ENCODE measurements at regions not wholly inside any gene's neighbourhood (a gene's known extent, or its start where the extent isn't known, plus 50 kb on each side); places are given as distances from the start of the nearest gene placed in this dataset.

DNA sequence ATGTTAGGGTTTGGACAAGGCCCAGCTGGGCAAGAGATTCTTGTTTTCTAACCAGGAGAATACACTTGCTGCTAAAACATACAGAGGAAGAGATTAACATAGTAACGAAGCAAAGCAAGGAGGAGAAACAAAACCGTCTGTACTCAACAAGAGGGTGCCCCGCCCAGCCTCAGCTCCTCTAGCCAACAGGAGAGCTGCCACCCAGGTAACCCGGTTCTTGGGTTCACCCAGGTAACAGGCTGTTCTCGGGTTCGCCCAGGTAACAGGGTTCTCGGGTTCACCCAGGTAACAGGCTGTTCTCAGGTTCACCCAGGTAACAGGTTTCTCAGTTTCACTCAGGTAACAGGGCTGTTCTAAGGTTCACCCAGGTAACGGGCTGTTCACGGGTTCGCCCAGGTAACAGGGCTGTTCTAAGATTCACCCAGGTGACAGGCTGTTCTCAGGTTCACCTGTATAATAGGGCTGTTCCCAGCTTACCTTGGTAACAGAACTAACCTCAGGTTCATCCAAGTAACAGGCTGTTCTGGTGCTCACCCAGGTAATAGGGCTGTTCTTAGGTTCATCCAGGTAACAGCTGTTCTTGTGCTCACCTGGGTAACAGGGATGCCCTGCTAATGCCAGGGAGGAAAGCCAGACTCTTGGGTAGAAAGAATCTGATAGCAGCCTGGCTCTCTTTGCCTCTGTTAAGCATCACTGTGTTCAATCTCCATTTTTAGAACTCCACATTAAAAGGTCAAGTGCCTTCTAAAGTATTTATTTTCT, 271.6 kb downstream of the SYK start:
- in situ Hi-C loops (cut with MboI; ENCODE audit: low sequenced_read_pairs, unreplicated experiment) = no loop called here
- no peak for DNase-seq (ENCODE audit: low spot score)
- TF ChIP-seq, protein P1, sequence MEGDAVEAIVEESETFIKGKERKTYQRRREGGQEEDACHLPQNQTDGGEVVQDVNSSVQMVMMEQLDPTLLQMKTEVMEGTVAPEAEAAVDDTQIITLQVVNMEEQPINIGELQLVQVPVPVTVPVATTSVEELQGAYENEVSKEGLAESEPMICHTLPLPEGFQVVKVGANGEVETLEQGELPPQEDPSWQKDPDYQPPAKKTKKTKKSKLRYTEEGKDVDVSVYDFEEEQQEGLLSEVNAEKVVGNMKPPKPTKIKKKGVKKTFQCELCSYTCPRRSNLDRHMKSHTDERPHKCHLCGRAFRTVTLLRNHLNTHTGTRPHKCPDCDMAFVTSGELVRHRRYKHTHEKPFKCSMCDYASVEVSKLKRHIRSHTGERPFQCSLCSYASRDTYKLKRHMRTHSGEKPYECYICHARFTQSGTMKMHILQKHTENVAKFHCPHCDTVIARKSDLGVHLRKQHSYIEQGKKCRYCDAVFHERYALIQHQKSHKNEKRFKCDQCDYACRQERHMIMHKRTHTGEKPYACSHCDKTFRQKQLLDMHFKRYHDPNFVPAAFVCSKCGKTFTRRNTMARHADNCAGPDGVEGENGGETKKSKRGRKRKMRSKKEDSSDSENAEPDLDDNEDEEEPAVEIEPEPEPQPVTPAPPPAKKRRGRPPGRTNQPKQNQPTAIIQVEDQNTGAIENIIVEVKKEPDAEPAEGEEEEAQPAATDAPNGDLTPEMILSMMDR (IDR thresholded peaks at IDR 0.05; ENCODE audit: borderline replicate concordance, control extremely low read depth, extremely low read depth, insufficient read depth, missing control alignments) = no peak

DNA sequence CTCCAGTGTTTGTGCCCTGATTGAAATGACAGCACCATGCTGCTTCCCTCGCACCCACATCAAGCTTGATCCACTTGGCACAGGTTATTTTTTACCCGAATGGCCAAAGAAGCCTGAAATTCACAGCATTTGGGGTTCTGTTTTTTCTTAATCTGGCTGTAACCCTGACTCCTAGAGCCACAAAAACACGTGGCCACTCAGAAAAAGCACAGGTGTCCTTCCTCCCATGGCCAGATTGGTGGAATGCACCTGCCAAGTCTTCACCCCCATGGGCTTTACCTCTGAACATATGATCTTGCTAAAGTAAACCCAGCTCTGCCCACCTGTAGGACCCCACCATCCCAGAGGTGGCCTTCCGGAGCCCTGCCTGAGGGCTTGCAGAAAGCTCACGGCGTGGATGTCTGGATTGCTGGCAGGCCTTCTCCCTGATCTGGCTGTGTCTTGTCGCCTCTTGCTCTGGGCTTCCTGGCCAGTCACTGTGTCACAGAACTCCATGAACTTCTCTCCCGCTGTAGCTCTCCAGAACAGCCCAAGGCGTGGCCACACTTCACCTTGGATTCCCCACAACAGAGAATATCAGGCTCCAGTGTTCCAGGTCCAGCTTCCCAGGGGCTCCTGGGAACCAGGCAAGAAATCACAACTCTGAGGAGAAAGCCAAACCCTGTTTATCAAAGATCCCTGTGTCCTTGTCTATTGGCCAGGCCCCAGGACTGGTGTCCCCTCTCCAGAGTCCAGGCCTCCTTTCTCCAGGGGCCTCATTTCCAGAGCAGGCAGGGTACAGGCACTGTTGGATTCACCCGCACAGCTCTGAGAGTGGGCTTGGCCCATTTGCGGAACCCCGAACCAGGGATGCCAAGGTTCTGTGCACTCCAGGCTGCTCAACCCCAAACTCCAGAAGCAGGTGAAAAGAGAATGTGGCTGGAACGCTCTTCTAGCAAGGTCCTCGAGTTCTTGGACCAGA, 272.5 kb downstream of the SYK start:
- no peak for DNase-seq (ENCODE audit: low spot score)
- TF ChIP-seq, protein P1 (IDR thresholded peaks at IDR 0.05; ENCODE audit: borderline replicate concordance, control extremely low read depth, extremely low read depth, insufficient read depth, missing control alignments) = no peak
- in situ Hi-C loops (cut with MboI; ENCODE audit: low sequenced_read_pairs, unreplicated experiment) = no loop called here

DNA sequence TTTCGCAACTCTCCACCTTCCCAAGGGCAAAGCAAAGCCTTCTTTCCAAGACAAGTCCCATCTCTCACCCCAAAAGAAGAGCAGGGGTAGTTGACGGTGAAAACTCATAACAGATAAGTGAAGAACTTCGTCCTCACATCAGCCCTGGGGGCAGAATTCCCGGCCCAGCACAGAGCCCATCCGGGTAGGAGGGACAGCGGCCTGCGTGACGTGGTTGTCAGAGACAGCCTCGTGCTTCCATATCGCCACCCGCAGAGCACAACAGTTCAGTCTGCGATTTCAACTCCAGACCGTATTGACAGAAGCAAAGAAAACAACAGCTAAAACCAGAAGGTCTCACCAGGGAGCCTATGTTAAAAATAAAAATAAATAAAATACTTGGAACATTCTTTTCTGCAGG, 273.2 kb downstream of the SYK start:
- in situ Hi-C loops (cut with MboI; ENCODE audit: low sequenced_read_pairs, unreplicated experiment) = no loop called here
- TF ChIP-seq, protein P1 (IDR thresholded peaks at IDR 0.05; ENCODE audit: borderline replicate concordance, control extremely low read depth, extremely low read depth, insufficient read depth, missing control alignments) = no peak
- DNase-seq (ENCODE audit: low spot score) = no peak

DNA sequence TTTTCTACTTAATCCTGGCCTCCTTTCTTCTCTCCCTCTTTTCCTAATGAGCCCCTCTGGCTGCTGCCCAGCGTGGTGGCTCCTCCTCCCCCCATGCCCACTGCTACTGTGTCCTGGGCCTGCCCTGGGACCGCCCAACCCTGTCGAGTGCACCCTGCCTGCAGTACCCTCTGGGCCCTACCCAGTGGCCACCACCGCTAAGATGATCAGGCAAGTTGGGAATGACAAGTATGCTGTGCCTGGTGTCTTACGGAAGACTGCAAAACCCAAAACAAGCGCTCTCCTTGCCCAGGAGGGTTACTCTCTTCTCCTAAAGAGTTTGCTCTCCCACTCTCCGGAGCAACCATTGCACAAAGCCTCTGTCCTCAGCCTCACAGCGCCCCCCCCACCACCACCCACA, 273.7 kb downstream of the SYK start:
- in situ Hi-C loops (cut with MboI; ENCODE audit: low sequenced_read_pairs, unreplicated experiment) = no loop called here
- no peak for DNase-seq (ENCODE audit: low spot score)
- TF ChIP-seq, protein P1 (IDR thresholded peaks at IDR 0.05; ENCODE audit: borderline replicate concordance, control extremely low read depth, extremely low read depth, insufficient read depth, missing control alignments) = no peak

DNA sequence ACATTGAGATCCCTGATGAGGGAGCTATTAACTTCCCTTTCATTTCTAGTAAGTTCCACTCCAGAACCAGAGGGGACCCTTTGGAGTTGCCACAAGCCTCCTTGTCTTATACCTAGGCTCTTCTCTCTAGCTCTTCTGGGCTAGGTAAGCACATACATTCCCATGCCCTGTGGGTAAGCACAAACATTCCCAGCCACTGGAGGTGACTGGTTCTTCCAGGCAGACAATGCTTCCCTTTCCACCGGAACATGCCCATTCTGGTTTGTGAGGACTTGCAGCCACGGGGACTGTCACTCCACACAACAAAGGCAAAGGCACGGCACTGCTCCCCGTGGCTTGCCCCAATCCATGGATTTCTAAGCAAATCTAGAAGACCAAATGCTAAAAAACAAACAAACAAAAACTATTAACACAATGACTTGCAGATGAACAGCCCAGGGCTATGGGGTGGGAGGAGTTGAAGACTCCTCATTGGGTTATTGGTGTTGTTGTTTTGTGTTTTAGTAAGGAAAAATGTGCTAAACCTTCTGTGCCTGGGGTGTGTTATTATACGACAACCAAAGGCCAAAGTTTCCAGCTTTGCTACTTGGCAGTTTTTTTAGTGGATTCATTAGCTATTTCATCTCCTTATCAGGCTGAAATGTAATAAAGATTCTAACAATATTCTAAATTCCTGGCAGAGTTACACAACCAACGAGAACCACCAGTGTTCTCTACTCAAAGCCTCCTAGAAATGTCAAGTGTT, 276.2 kb downstream of the SYK start:
- DNase-seq (ENCODE audit: low spot score) = no peak
- in situ Hi-C loops (cut with MboI; ENCODE audit: low sequenced_read_pairs, unreplicated experiment) = no loop called here
- TF ChIP-seq, protein P1 (IDR thresholded peaks at IDR 0.05; ENCODE audit: borderline replicate concordance, control extremely low read depth, extremely low read depth, insufficient read depth, missing control alignments) = no peak

DNA sequence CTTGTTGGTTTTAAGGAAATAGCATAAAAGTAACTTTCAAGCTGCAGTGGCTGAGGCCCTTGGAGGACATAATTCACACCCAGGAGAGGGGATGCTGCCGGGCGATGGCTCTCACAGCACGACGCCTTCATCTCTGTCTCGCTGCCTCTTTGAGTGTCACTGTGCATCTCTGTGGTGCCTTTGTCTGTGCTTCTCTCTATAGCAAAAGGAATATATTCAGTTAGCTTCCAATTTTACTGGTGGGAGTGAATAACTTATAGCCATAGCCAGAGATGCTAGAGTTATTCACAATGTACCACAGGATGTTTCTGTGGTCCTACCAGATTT, 276.7 kb downstream of the SYK start:
- TF ChIP-seq, protein P1 (IDR thresholded peaks at IDR 0.05; ENCODE audit: borderline replicate concordance, control extremely low read depth, extremely low read depth, insufficient read depth, missing control alignments) = no peak
- no peak for DNase-seq (ENCODE audit: low spot score)
- in situ Hi-C loops (cut with MboI; ENCODE audit: low sequenced_read_pairs, unreplicated experiment) = no loop called here
